ENCODE measurements at regions not wholly inside any gene's neighbourhood (a gene's known extent, or its start where the extent isn't known, plus 50 kb on each side); places are given as distances from the start of the nearest gene placed in this dataset.

GRCh38 chr1:90613371-90613770, 103.7 kb downstream of the BARHL2 start:
- TF ChIP-seq, protein P1, sequence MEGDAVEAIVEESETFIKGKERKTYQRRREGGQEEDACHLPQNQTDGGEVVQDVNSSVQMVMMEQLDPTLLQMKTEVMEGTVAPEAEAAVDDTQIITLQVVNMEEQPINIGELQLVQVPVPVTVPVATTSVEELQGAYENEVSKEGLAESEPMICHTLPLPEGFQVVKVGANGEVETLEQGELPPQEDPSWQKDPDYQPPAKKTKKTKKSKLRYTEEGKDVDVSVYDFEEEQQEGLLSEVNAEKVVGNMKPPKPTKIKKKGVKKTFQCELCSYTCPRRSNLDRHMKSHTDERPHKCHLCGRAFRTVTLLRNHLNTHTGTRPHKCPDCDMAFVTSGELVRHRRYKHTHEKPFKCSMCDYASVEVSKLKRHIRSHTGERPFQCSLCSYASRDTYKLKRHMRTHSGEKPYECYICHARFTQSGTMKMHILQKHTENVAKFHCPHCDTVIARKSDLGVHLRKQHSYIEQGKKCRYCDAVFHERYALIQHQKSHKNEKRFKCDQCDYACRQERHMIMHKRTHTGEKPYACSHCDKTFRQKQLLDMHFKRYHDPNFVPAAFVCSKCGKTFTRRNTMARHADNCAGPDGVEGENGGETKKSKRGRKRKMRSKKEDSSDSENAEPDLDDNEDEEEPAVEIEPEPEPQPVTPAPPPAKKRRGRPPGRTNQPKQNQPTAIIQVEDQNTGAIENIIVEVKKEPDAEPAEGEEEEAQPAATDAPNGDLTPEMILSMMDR (IDR thresholded peaks at IDR 0.05): no peak
- TF ChIP-seq ZNF396 (CRISPR knock-in tag; IDR thresholded peaks at IDR 0.05; ENCODE audit: borderline replicate concordance) (no peak), JUN (CRISPR knock-in tag; IDR thresholded peaks at IDR 0.05) (no peak), FOXJ3 (CRISPR knock-in tag; IDR thresholded peaks at IDR 0.05; ENCODE audit: borderline replicate concordance) (no peak), ZSCAN18 (CRISPR knock-in tag; IDR thresholded peaks at IDR 0.05) (no peak), CREB1 (CRISPR knock-in tag; IDR thresholded peaks at IDR 0.05) (no peak), NR2C2 (CRISPR knock-in tag; IDR thresholded peaks at IDR 0.05) (no peak), MAX (CRISPR knock-in tag; IDR thresholded peaks at IDR 0.05) (no peak), USF1 (CRISPR knock-in tag; IDR thresholded peaks at IDR 0.05) (no peak), RELA (CRISPR knock-in tag; IDR thresholded peaks at IDR 0.05; ENCODE audit: borderline replicate concordance) (no peak)
- TF ChIP-seq, protein P2, sequence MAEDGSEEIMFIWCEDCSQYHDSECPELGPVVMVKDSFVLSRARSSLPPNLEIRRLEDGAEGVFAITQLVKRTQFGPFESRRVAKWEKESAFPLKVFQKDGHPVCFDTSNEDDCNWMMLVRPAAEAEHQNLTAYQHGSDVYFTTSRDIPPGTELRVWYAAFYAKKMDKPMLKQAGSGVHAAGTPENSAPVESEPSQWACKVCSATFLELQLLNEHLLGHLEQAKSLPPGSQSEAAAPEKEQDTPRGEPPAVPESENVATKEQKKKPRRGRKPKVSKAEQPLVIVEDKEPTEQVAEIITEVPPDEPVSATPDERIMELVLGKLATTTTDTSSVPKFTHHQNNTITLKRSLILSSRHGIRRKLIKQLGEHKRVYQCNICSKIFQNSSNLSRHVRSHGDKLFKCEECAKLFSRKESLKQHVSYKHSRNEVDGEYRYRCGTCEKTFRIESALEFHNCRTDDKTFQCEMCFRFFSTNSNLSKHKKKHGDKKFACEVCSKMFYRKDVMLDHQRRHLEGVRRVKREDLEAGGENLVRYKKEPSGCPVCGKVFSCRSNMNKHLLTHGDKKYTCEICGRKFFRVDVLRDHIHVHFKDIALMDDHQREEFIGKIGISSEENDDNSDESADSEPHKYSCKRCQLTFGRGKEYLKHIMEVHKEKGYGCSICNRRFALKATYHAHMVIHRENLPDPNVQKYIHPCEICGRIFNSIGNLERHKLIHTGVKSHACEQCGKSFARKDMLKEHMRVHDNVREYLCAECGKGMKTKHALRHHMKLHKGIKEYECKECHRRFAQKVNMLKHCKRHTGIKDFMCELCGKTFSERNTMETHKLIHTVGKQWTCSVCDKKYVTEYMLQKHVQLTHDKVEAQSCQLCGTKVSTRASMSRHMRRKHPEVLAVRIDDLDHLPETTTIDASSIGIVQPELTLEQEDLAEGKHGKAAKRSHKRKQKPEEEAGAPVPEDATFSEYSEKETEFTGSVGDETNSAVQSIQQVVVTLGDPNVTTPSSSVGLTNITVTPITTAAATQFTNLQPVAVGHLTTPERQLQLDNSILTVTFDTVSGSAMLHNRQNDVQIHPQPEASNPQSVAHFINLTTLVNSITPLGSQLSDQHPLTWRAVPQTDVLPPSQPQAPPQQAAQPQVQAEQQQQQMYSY (CRISPR knock-in tag; IDR thresholded peaks at IDR 0.05): no peak
- TF ChIP-seq, protein P3, sequence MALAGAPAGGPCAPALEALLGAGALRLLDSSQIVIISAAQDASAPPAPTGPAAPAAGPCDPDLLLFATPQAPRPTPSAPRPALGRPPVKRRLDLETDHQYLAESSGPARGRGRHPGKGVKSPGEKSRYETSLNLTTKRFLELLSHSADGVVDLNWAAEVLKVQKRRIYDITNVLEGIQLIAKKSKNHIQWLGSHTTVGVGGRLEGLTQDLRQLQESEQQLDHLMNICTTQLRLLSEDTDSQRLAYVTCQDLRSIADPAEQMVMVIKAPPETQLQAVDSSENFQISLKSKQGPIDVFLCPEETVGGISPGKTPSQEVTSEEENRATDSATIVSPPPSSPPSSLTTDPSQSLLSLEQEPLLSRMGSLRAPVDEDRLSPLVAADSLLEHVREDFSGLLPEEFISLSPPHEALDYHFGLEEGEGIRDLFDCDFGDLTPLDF (CRISPR knock-in tag; IDR thresholded peaks at IDR 0.05): no peak
- TF ChIP-seq, protein P4, sequence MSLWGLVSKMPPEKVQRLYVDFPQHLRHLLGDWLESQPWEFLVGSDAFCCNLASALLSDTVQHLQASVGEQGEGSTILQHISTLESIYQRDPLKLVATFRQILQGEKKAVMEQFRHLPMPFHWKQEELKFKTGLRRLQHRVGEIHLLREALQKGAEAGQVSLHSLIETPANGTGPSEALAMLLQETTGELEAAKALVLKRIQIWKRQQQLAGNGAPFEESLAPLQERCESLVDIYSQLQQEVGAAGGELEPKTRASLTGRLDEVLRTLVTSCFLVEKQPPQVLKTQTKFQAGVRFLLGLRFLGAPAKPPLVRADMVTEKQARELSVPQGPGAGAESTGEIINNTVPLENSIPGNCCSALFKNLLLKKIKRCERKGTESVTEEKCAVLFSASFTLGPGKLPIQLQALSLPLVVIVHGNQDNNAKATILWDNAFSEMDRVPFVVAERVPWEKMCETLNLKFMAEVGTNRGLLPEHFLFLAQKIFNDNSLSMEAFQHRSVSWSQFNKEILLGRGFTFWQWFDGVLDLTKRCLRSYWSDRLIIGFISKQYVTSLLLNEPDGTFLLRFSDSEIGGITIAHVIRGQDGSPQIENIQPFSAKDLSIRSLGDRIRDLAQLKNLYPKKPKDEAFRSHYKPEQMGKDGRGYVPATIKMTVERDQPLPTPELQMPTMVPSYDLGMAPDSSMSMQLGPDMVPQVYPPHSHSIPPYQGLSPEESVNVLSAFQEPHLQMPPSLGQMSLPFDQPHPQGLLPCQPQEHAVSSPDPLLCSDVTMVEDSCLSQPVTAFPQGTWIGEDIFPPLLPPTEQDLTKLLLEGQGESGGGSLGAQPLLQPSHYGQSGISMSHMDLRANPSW (CRISPR knock-in tag; conservative IDR thresholded peaks at IDR 0.05; ENCODE audit: low read depth): no peak

Data from WTC11 (cell line).